Left lung (tissue), 4 donors: ENCODE measurements at regions not wholly inside any gene's neighbourhood (a gene's known extent, or its start where the extent isn't known, plus 50 kb on each side); places are given as distances from the start of the nearest gene placed in this dataset.

Source experiments
- ATAC-seq: fragments of 200-7000 bp; cut with Tn5 transposase; one replicate; pipeline ENCODE4 v1.9.1; 2020; ENCODE audit warnings: moderate library complexity
- DNase-seq, 4 donors: peaks; one replicate each; pipeline ENCODE4 v3.0.0-alpha.2; 2013 to 2020
- H3K27ac ChIP-seq, 2 donors: fragments of 200-600 bp; sonication (generic) in 1 of 2; one replicate each; pipeline versions ENCODE4 v1.5.0 to v1.8.0; 2020 to 2021
- H3K27me3 ChIP-seq, 2 donors: fragments of 200-600 bp; sonication (generic) in 1 of 2; one replicate each; pipeline versions ENCODE4 v1.5.0 to v1.8.0; 2020 to 2021
- H3K36me3 ChIP-seq, 2 donors: fragments of 200-600 bp; sonication (generic) in 1 of 2; one replicate each; pipeline versions ENCODE4 v1.5.0 to v1.8.0; 2020 to 2021
- H3K4me1 ChIP-seq, 2 donors: fragments of 200-600 bp; one replicate each; pipeline ENCODE4 v1.8.0; 2021
- H3K4me3 ChIP-seq, 2 donors: fragments of 200-600 bp; sonication (generic) in 1 of 2; one replicate each; pipeline versions ENCODE4 v1.5.0 to v1.8.0; 2020 to 2021; ENCODE audit warnings: mild to moderate bottlenecking in 1 of 2
- H3K9me3 ChIP-seq, 2 donors: fragments of 200-600 bp; sonication (generic) in 1 of 2; one replicate each; pipeline versions ENCODE4 v1.5.0 to v1.8.0; 2020 to 2021
- intact Hi-C, 2 donors: fragments of 100-400 bp; cut with DNase I; formaldehyde crosslinking; loops; one replicate each; pipeline versions ENCODE4 v1.11.2 to v1.14.2; 2022
- TF ChIP-seq, protein P1 (sequence below), 2 donors: fragments of 200-600 bp; sonication (generic) in 1 of 2; IDR thresholded peaks; one replicate each; pipeline versions ENCODE4 v1.5.0 to v1.8.0; 2021; ENCODE audit warnings: antibody characterized with exemption in 2 of 2
- donor health status: DM: no; HTN: yes; CAD: no.
- donor health status: DM: no; HTN: no; CAD: no.

DNA sequence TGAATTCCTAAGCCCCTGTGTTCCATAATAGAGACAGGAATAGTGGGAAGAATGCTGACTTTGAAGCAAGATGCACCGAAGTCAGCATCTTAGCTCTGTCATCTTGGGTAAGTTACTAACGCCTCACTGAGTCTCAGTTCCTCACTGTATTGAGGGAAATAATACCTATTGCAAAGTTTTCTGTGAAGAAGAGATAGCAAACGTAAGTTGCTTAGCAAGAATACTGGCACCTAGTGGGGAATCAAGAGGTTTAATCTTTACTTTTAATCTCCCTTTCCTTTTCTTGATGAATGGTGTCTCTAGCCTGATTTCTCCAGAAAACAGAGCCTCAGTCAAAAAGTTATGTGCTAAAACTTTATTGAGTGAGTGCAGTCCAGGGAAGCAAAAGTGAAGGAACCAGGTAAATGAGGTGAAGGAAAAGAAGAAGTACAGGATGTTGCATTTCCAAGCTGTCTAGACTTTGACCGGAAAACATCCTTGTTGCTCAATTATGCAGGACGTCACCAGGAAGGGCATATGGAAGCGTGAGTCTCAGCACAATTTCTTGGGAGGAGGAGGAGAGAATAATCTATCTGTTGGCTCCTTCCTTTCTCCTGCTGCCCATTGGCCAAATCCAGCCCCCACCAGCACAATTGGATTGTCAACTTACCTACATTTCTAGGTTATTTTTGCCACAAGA, 210.0 kb downstream of the B3GLCT start:
- DNase-seq (no peak), ATAC-seq (no peak)
- H3K4me1 ChIP-seq, result no peaks in the 10 kb centered on the region
- H3K9me3 ChIP-seq, result no peaks in the 10 kb centered on the region
- H3K36me3 ChIP-seq, result no peaks in the 10 kb centered on the region
- H3K27me3 ChIP-seq, result no peaks in the 10 kb centered on the region
- H3K4me3 ChIP-seq, result no peak overlapping the region
- intact Hi-C loops, result no loop called here
- TF ChIP-seq, protein P1, sequence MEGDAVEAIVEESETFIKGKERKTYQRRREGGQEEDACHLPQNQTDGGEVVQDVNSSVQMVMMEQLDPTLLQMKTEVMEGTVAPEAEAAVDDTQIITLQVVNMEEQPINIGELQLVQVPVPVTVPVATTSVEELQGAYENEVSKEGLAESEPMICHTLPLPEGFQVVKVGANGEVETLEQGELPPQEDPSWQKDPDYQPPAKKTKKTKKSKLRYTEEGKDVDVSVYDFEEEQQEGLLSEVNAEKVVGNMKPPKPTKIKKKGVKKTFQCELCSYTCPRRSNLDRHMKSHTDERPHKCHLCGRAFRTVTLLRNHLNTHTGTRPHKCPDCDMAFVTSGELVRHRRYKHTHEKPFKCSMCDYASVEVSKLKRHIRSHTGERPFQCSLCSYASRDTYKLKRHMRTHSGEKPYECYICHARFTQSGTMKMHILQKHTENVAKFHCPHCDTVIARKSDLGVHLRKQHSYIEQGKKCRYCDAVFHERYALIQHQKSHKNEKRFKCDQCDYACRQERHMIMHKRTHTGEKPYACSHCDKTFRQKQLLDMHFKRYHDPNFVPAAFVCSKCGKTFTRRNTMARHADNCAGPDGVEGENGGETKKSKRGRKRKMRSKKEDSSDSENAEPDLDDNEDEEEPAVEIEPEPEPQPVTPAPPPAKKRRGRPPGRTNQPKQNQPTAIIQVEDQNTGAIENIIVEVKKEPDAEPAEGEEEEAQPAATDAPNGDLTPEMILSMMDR (IDR thresholded peaks at IDR 0.05), result no peak
- H3K27ac ChIP-seq, result no peak overlapping the region

DNA sequence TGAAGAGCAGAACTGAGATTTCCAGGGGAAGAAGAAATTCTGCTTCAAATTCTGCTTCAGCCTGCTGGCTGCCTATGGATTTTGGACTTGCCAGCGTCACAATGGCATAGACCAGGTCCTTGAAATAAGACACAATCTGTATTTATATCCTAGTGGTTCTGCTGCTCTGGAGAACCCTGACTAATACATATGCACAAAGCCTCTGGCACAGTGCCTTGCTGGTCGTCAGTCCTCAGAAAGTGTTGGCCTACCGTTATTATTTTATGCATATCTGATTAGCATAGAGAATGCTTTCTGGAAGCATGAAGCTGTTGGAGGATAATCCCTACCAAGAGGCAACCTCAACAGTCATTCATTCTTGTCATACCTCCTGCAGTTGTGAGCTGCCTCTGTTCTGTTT, 213.7 kb downstream of the B3GLCT start:
- intact Hi-C loops, result no loop called here
- no peak overlapping the region for H3K4me3 ChIP-seq
- no peak for DNase-seq

DNA sequence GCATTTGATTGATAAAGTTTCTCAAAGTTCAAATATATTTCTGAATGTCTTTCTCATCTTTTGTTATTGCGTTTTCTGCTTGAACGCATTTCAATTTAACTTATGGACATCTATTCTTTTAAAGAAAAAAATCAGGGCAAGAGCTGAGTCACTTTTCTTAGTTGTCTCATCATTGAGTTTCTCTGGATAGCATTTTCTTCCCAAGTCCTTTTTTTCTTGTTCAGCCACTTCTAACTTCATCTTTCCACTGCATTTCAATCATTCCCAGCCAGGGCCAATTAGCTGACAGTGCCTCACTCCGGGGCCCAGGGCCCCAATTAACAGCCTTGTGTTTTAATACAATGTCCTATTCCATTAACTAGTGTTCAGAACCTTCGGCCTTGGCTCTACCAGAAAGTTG, 216.3 kb downstream of the B3GLCT start:
- Histone ChIP-seq H3K27me3 (no peaks in the 10 kb centered on the region), H3K36me3 (no peaks in the 10 kb centered on the region), H3K4me3 (no peak overlapping the region), H3K27ac (no peak overlapping the region), H3K9me3 (no peaks in the 10 kb centered on the region), H3K4me1 (no peaks in the 10 kb centered on the region)
- TF ChIP-seq, protein P1 (IDR thresholded peaks at IDR 0.05), result no peak
- no peak for DNase-seq
- intact Hi-C loops, result no loop called here
- no peak for ATAC-seq

More for the DNA sequence above, 213.7 kb downstream of the B3GLCT start:
- no peaks in the 10 kb centered on the region for H3K9me3 ChIP-seq
- H3K27me3 ChIP-seq, result no peaks in the 10 kb centered on the region
- H3K4me1 ChIP-seq, result no peaks in the 10 kb centered on the region
- TF ChIP-seq, protein P1 (IDR thresholded peaks at IDR 0.05), result no peak
- H3K36me3 ChIP-seq, result no peaks in the 10 kb centered on the region
- ATAC-seq, result no peak
- no peak overlapping the region for H3K27ac ChIP-seq

DNA sequence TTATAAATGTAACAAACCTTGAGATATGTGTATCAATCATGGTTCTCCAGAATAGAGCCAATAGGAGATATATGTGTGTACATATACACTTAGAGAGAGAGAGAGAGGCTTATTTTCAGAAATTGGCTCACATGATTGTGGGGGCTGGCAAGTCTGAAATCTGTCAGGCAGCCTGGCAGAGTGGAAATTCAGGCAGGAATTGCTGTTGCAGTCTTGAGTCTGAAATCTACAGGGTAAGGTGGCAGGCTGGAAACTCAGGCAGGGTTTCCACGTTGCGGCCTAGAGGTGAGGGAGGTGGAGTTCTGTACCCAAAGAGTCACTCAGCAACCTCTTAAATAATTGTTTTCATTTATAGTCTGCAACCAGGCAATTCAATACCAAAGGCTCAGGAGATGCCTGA, 218.4 kb downstream of the B3GLCT start:
- DNase-seq, result no peak
- Histone ChIP-seq H3K27me3 (no peaks in the 10 kb centered on the region), H3K27ac (no peak overlapping the region), H3K9me3 (no peaks in the 10 kb centered on the region), H3K36me3 (no peaks in the 10 kb centered on the region), H3K4me1 (no peaks in the 10 kb centered on the region), H3K4me3 (no peak overlapping the region)
- intact Hi-C loops, result no loop called here
- ATAC-seq, result no peak
- TF ChIP-seq, protein P1 (IDR thresholded peaks at IDR 0.05), result no peak

DNA sequence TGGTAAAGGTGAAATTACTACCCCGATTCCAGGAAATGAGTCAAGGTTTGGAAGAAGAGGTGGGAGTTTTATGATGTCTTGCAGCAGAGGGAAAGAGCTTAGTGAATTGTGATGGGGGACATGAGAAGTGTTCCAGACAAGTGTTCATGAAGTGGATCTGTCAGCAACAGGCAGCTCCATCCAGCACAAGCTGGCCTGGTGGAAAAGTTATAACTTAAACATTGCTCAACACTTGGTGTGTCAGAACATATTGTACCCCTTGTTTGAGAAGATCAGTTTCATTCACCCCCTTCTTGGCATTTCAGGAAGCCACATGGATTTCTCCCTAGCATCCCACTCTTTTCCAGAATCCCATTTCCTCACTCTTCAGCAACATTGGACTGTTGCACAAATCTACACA, 222.0 kb downstream of the B3GLCT start:
- Histone ChIP-seq H3K36me3 (no peaks in the 10 kb centered on the region), H3K27me3 (no peaks in the 10 kb centered on the region), H3K4me3 (no peak overlapping the region), H3K4me1 (peaks cover 0 to 3% of the 10 kb centered on the region in 2 donors), H3K27ac (no peak overlapping the region), H3K9me3 (no peaks in the 10 kb centered on the region)
- intact Hi-C loops, result loop anchor here in 1 of 2 donors (5.0 kb wide), 1 partner anchor 184 kb away; no protein-coding TSS in a partner anchor
- no peak for ATAC-seq
- TF ChIP-seq, protein P1 (IDR thresholded peaks at IDR 0.05), result no peak
- DNase-seq, result no peak
